ENCODE measurements at regions not wholly inside any gene's neighbourhood (a gene's known extent, or its start where the extent isn't known, plus 50 kb on each side); places are given as distances from the start of the nearest gene placed in this dataset.

DNA sequence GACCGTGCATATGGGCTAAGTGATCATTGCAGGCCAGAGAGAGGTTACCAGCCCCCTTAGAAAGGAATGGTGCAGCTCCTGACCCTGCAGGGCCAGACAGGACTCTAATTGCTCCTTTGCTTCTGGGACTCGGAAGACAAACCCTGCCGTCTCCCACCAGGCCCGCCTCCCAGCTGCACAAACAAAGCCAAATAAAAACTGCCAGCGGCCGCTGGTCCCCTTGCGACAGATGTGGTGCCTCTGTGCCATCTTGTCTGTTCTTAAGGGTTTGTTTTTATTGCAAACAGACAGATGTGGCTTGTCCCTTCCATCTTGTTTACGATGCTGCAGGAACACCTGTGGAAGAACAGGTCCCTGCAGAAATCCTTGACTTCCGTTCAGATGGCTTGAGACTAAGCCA lies 434.4 kb upstream of the TSHZ3 start:
- TF ChIP-seq, protein P1, sequence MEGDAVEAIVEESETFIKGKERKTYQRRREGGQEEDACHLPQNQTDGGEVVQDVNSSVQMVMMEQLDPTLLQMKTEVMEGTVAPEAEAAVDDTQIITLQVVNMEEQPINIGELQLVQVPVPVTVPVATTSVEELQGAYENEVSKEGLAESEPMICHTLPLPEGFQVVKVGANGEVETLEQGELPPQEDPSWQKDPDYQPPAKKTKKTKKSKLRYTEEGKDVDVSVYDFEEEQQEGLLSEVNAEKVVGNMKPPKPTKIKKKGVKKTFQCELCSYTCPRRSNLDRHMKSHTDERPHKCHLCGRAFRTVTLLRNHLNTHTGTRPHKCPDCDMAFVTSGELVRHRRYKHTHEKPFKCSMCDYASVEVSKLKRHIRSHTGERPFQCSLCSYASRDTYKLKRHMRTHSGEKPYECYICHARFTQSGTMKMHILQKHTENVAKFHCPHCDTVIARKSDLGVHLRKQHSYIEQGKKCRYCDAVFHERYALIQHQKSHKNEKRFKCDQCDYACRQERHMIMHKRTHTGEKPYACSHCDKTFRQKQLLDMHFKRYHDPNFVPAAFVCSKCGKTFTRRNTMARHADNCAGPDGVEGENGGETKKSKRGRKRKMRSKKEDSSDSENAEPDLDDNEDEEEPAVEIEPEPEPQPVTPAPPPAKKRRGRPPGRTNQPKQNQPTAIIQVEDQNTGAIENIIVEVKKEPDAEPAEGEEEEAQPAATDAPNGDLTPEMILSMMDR (IDR thresholded peaks at IDR 0.05; ENCODE audit: low read depth, low read length, missing input control): no peak
- TF ChIP-seq, protein P2, sequence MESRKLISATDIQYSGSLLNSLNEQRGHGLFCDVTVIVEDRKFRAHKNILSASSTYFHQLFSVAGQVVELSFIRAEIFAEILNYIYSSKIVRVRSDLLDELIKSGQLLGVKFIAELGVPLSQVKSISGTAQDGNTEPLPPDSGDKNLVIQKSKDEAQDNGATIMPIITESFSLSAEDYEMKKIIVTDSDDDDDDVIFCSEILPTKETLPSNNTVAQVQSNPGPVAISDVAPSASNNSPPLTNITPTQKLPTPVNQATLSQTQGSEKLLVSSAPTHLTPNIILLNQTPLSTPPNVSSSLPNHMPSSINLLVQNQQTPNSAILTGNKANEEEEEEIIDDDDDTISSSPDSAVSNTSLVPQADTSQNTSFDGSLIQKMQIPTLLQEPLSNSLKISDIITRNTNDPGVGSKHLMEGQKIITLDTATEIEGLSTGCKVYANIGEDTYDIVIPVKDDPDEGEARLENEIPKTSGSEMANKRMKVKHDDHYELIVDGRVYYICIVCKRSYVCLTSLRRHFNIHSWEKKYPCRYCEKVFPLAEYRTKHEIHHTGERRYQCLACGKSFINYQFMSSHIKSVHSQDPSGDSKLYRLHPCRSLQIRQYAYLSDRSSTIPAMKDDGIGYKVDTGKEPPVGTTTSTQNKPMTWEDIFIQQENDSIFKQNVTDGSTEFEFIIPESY (IDR thresholded peaks at IDR 0.05): no peak
- TF ChIP-seq YY1 (IDR thresholded peaks at IDR 0.05): no peak
- TF ChIP-seq TAF1 (conservative IDR thresholded peaks at IDR 0.05): no peak
- TF ChIP-seq JUND (IDR thresholded peaks at IDR 0.05): no peak
- TF ChIP-seq, protein P3, sequence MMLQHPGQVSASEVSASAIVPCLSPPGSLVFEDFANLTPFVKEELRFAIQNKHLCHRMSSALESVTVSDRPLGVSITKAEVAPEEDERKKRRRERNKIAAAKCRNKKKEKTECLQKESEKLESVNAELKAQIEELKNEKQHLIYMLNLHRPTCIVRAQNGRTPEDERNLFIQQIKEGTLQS (IDR thresholded peaks at IDR 0.05): no peak
- no peak for TF ChIP-seq SP1 (IDR thresholded peaks at IDR 0.05)
- TF ChIP-seq NR2F2 (IDR thresholded peaks at IDR 0.05): no peak
- no peak for TF ChIP-seq RAD21 (IDR thresholded peaks at IDR 0.05)
- no peak for TF ChIP-seq HNF4G (IDR thresholded peaks at IDR 0.05)
- TF ChIP-seq, protein P4, sequence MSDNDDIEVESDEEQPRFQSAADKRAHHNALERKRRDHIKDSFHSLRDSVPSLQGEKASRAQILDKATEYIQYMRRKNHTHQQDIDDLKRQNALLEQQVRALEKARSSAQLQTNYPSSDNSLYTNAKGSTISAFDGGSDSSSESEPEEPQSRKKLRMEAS (IDR thresholded peaks at IDR 0.05): no peak
- TF ChIP-seq GABPA (IDR thresholded peaks at IDR 0.05 in 1 of 2, conservative IDR thresholded peaks at IDR 0.05 in 1 of 2): no peak
- TF ChIP-seq EGR1 (IDR thresholded peaks at IDR 0.05; ENCODE audit: low read depth in 2 of 2): no peak
- no peak for TF ChIP-seq FOXA1 (IDR thresholded peaks at IDR 0.05)
